Fibroblast of lung (primary cell): ENCODE measurements at regions not wholly inside any gene's neighbourhood (a gene's known extent, or its start where the extent isn't known, plus 50 kb on each side); places are given as distances from the start of the nearest gene placed in this dataset.

Experiments
- CTCF ChIP-seq, 2 donors: IDR thresholded peaks in 1 of 2; conservative IDR thresholded peaks in 1 of 2; 1 replicate in 1 of 2; 2 replicates in 1 of 2; pipeline ENCODE4 v1.5.1; 2011 to 2012; ENCODE audit warnings: low read length in 2 of 2, control low read depth in 1 of 2, inconsistent platforms in 1 of 2, low read depth in 1 of 2, mild to moderate bottlenecking in 1 of 2
- EZH2 ChIP-seq: IDR thresholded peaks from 2 replicates; pipeline ENCODE4 v1.5.1; 2012; ENCODE audit warnings: low read length, control low read depth, mild to moderate bottlenecking; ENCODE audit errors: missing control alignments

DNA sequence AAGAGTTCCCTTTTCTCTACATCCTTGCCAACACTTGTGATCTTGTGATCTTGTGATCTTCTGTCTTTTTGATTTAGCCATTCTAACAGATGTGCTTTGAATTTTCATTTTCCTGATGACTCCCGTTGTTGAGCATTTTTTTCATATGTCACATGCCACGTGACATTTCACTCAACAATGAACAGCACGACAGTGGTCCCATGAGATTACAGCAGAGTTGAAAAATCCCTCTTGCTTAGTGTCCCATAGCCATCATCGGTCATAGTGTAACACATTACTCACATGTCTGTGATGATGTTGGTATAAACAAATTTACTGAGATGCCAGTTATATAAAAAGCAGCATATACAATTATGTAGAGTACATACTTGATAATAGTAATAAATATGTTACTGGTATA is 256.1 kb upstream of the OBI1 start:
- TF ChIP-seq CTCF (conservative IDR thresholded peaks at IDR 0.05 in 1 of 2, IDR thresholded peaks at IDR 0.05 in 1 of 2; ENCODE audit: low read depth in 1 of 2, low read length in 2 of 2) (no peak), EZH2 (no peak)
